ENCODE measurements at regions not wholly inside any gene's neighbourhood (a gene's known extent, or its start where the extent isn't known, plus 50 kb on each side); places are given as distances from the start of the nearest gene placed in this dataset.

GRCh38 chr9:31355159-31355882 is 1029.1 kb upstream of the ACO1 start:
- intact Hi-C loops (cut with DNase I) = no loop called here
- H3K4me1 ChIP-seq = no peaks in the 10 kb centered on the region
- no peak for TF ChIP-seq CTCF (IDR thresholded peaks at IDR 0.05)
- DNase-seq = no peak
- H3K27me3 ChIP-seq = no peaks in the 10 kb centered on the region
- H3K9me3 ChIP-seq = no peaks in the 10 kb centered on the region
- H3K36me3 ChIP-seq = no peaks in the 10 kb centered on the region
- no peak overlapping the region for H3K4me3 ChIP-seq
- no peak overlapping the region for H3K9ac ChIP-seq (ENCODE audit: low read depth in 2 of 2, low read length in 2 of 2)
- H3K27ac ChIP-seq = no peak overlapping the region

DNA sequence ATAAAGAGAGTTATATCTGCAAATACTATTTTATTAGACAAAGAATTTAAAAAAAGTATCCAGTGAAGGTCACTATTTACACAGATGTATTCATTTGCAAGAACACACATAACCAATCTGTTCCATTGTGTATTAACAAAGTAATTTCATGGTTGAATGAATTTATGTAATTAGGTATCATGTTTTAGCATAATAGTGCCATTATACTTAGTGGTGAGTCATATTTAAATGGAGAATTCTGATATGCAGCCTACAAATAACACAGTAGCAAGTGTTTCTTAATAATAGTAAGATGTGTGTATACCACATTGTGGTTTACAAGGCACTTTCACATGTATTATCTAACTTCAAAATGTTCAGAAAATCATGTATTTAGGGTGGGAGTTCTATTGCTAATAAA is 1028.5 kb upstream of the ACO1 start:
- Histone ChIP-seq H3K4me1 (no peaks in the 10 kb centered on the region), H3K27ac (no peak overlapping the region), H3K9ac (ENCODE audit: low read depth in 2 of 2, low read length in 2 of 2) (no peak overlapping the region), H3K27me3 (no peaks in the 10 kb centered on the region), H3K4me3 (no peak overlapping the region), H3K36me3 (no peaks in the 10 kb centered on the region), H3K9me3 (no peaks in the 10 kb centered on the region)
- DNase-seq = no peak
- intact Hi-C loops (cut with DNase I) = no loop called here
- no peak for TF ChIP-seq CTCF (IDR thresholded peaks at IDR 0.05)

- Histone ChIP-seq H3K4me3 (no peak overlapping the region), H3K4me1 (no peaks in the 10 kb centered on the region), H3K27ac (no peak overlapping the region), H3K9ac (ENCODE audit: low read depth in 2 of 2, low read length in 2 of 2) (no peak overlapping the region), H3K9me3 (no peaks in the 10 kb centered on the region), H3K36me3 (no peaks in the 10 kb centered on the region), H3K27me3 (no peaks in the 10 kb centered on the region)
- DNase-seq = no peak
- TF ChIP-seq CTCF (IDR thresholded peaks at IDR 0.05) = no peak
- intact Hi-C loops (cut with DNase I) = no loop called here
Observed at GRCh38 chr9:31359071-31359470, 1025.4 kb upstream of the ACO1 start.

DNA sequence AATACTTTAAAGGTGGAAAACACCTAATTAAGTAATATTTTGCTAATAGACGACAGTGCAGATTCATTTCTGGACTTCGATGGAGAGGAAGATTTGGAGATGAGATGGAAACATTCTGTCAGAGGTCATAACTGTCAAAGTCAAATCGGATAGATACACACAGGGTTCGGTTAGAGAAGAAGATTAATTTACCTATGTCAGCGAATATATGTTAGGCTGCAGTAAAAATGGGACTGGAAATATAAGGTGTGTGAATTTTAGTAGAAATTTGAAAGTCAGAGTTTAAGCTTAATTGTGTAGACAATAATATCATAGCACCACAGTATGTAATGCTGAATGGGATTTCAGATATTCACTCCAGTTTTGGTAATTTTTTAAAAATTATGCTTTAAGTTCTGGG is 1020.3 kb upstream of the ACO1 start:
- Histone ChIP-seq H3K27ac (no peak overlapping the region), H3K4me1 (no peaks in the 10 kb centered on the region), H3K4me3 (no peak overlapping the region), H3K9ac (ENCODE audit: low read depth in 2 of 2, low read length in 2 of 2) (no peak overlapping the region), H3K27me3 (no peaks in the 10 kb centered on the region), H3K36me3 (no peaks in the 10 kb centered on the region), H3K9me3 (no peaks in the 10 kb centered on the region)
- no peak for TF ChIP-seq CTCF (IDR thresholded peaks at IDR 0.05)
- intact Hi-C loops (cut with DNase I) = no loop called here
- no peak for DNase-seq

DNA sequence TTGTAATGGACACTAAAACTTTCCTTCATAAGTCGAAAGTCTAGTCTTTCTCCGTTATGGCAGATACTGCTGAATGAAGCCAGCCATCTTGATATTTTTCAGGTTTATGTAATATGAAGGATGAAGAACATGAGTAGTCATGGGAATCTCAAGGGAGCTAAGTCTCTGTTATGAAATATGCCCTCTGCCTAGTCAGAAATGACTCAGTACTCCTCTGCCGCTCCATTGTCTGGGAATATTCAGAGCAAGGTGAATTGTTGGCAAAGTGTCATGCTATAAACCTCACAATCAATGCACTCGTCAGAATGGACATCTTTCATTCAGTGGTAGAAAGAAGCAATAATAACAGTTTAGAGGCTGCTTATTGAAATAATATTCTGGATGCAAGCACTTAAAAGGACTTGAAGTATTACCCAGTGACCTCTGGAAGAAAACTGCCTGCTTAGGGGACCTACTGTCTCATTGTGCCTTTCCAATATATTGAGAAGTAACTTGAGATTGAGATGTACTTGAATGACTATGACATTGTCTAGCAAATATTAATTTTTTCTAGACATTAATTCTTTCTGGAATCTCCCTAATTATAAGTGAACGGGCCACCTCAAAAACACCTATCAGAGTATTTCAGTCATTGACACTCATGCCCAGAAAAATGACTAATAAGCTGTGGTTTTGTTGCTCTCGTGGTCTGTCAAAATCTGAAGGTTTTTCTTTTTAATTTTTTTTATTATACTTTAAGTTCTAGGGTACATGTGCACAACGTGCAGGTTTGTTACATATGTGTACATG is 1011.5 kb upstream of the ACO1 start:
- H3K36me3 ChIP-seq = no peaks in the 10 kb centered on the region
- no peaks in the 10 kb centered on the region for H3K27me3 ChIP-seq
- no peak for TF ChIP-seq CTCF (IDR thresholded peaks at IDR 0.05)
- no peak for DNase-seq
- no peak overlapping the region for H3K4me3 ChIP-seq
- intact Hi-C loops (cut with DNase I) = no loop called here
- no peak overlapping the region for H3K9ac ChIP-seq (ENCODE audit: low read depth in 2 of 2, low read length in 2 of 2)
- H3K27ac ChIP-seq = no peak overlapping the region
- H3K9me3 ChIP-seq = no peaks in the 10 kb centered on the region
- H3K4me1 ChIP-seq = no peaks in the 10 kb centered on the region
